ENCODE measurements at regions not wholly inside any gene's neighbourhood (a gene's known extent, or its start where the extent isn't known, plus 50 kb on each side); places are given as distances from the start of the nearest gene placed in this dataset.

- DNase-seq, result no peak
Measured at GRCh38 chr14:38311655-38312054, 55.8 kb upstream of the CLEC14A start.

GRCh38 chr14:38310420-38310995 is 54.6 kb upstream of the CLEC14A start:
- no peak for DNase-seq
- H3K27me3 Mint-ChIP-seq (ENCODE audit: low read depth in 3 of 3), result peaks cover 0 to 2% (median 0%) of the 10 kb centered on the region in 3 donors
- H3K4me1 Mint-ChIP-seq, result no peaks in the 10 kb centered on the region
- no peak overlapping the region for H3K27ac Mint-ChIP-seq
- H3K4me3 Mint-ChIP-seq, result no peak overlapping the region
- no peaks in the 10 kb centered on the region for H3K36me3 Mint-ChIP-seq
- no peaks in the 10 kb centered on the region for H3K9me3 Mint-ChIP-seq

More at GRCh38 chr14:38311655-38312054, 55.8 kb upstream of the CLEC14A start:
- H3K36me3 Mint-ChIP-seq, result no peaks in the 10 kb centered on the region
- no peaks in the 10 kb centered on the region for H3K9me3 Mint-ChIP-seq
- H3K4me1 Mint-ChIP-seq, result no peaks in the 10 kb centered on the region
- H3K4me3 Mint-ChIP-seq, result no peak overlapping the region
- H3K27ac Mint-ChIP-seq, result no peak overlapping the region
- peaks cover 0 to 2% (median 0%) of the 10 kb centered on the region in 3 donors for H3K27me3 Mint-ChIP-seq (ENCODE audit: low read depth in 3 of 3)

- no peaks in the 10 kb centered on the region for H3K4me1 Mint-ChIP-seq
- H3K27me3 Mint-ChIP-seq (ENCODE audit: low read depth in 3 of 3), result peaks cover 0 to 2% (median 0%) of the 10 kb centered on the region in 3 donors
- no peak overlapping the region for H3K4me3 Mint-ChIP-seq
- no peaks in the 10 kb centered on the region for H3K36me3 Mint-ChIP-seq
- DNase-seq, result no peak
- H3K9me3 Mint-ChIP-seq, result no peaks in the 10 kb centered on the region
- no peak overlapping the region for H3K27ac Mint-ChIP-seq
Measured at GRCh38 chr14:38309522-38310277, 53.8 kb upstream of the CLEC14A start.

All from immature natural killer cell (primary cell).